ENCODE measurements at regions not wholly inside any gene's neighbourhood (a gene's known extent, or its start where the extent isn't known, plus 50 kb on each side); places are given as distances from the start of the nearest gene placed in this dataset.

DNA sequence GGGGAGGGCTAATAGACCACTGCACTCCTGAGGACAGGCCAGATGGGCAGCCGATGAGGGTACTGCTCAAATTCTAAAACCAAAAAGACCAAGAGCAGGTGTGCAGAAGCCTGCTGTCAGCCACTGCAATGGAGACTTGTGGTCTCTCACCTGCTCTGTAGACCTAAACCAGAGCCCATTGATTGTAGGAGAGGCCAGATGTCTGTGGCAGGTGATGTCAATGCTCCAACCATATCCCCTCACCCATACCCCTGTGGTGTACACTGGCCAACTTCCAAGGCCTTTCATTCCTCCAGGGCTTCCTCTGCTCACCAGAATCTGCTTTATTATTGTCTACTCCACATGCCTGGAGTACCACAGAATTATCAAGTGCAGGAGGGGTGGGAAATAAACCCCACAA is 116.9 kb upstream of the CHST15 start:
- no peak for DNase-seq (ENCODE audit: low read depth, low spot score)
- H3K4me3 ChIP-seq (ENCODE audit: low read depth, low read length): no peak overlapping the region
- TF ChIP-seq, protein P1, sequence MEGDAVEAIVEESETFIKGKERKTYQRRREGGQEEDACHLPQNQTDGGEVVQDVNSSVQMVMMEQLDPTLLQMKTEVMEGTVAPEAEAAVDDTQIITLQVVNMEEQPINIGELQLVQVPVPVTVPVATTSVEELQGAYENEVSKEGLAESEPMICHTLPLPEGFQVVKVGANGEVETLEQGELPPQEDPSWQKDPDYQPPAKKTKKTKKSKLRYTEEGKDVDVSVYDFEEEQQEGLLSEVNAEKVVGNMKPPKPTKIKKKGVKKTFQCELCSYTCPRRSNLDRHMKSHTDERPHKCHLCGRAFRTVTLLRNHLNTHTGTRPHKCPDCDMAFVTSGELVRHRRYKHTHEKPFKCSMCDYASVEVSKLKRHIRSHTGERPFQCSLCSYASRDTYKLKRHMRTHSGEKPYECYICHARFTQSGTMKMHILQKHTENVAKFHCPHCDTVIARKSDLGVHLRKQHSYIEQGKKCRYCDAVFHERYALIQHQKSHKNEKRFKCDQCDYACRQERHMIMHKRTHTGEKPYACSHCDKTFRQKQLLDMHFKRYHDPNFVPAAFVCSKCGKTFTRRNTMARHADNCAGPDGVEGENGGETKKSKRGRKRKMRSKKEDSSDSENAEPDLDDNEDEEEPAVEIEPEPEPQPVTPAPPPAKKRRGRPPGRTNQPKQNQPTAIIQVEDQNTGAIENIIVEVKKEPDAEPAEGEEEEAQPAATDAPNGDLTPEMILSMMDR (IDR thresholded peaks at IDR 0.05; ENCODE audit: low read depth, low read length): no peak
- in situ Hi-C loops (cut with HindIII; ENCODE audit: low sequenced_read_pairs): no loop called here

DNA sequence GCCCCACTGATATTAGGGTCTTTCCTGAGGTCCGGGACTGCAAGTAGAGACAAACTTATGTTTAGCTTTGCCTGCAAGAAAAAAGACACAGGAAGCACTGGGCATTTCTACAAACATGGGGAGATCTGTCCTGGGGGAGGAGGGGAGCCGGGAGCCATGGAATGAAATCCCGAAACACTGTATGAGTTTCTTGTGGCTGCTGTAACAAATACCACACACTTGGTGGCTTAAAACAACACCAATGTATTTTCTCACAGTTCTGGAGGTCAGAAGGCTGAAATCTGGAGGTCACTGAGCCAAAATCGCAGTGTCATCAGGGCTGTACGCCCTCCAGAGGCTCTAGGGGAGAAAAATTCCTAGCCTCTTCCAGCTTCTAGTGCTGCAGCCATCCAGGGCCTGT is 114.0 kb upstream of the CHST15 start:
- H3K4me3 ChIP-seq (ENCODE audit: low read depth, low read length): no peak overlapping the region
- in situ Hi-C loops (cut with HindIII; ENCODE audit: low sequenced_read_pairs): no loop called here
- no peak for DNase-seq (ENCODE audit: low read depth, low spot score)
- TF ChIP-seq, protein P1 (IDR thresholded peaks at IDR 0.05; ENCODE audit: low read depth, low read length): no peak

DNA sequence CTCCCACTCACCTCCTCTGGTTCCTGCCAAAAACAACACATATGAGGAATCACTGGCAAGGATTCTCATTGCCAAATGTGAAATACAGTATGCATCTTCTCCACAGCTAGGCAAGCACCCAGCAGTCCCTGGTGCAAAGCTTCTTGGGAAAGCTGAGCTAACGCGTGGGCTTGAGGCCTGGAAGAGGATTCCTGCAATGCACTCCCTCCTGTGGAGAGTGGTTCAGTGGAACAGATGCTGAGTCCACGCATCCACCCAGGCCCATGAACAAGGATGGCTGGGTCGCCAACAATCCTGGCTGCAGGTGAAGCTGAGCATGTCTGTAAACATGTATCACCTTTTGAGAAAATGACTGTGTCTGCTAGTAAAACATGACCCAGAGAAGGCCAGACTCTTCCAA is 113.2 kb upstream of the CHST15 start:
- in situ Hi-C loops (cut with HindIII; ENCODE audit: low sequenced_read_pairs): no loop called here
- DNase-seq (ENCODE audit: low read depth, low spot score): no peak
- TF ChIP-seq, protein P1 (IDR thresholded peaks at IDR 0.05; ENCODE audit: low read depth, low read length): no peak

DNA sequence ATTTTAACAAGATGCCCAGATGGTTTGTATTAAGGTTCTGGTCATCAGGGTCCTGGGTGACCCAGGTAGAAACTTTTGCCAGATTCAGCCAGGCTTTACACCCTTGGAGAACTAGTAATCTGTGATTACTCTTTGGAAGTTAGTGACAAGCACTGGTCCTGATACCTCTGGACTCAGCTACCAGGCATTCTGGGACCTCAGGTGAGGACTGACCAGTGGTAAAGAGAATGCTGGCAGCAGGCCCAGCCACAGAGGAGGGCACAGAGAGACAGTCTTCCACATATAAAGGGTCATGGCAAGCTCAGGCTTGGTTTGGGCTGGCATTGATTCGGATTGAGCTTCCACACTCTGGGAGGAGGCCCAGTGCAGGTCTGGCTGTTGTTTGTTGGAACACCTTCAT is 112.0 kb upstream of the CHST15 start:
- TF ChIP-seq, protein P1 (IDR thresholded peaks at IDR 0.05; ENCODE audit: low read depth, low read length): no peak
- in situ Hi-C loops (cut with HindIII; ENCODE audit: low sequenced_read_pairs): no loop called here
- DNase-seq (ENCODE audit: low read depth, low spot score): no peak
- no peak overlapping the region for H3K4me3 ChIP-seq (ENCODE audit: low read depth, low read length)

More for the DNA sequence above, 113.2 kb upstream of the CHST15 start:
- H3K4me3 ChIP-seq (ENCODE audit: low read depth, low read length): no peak overlapping the region

DNA sequence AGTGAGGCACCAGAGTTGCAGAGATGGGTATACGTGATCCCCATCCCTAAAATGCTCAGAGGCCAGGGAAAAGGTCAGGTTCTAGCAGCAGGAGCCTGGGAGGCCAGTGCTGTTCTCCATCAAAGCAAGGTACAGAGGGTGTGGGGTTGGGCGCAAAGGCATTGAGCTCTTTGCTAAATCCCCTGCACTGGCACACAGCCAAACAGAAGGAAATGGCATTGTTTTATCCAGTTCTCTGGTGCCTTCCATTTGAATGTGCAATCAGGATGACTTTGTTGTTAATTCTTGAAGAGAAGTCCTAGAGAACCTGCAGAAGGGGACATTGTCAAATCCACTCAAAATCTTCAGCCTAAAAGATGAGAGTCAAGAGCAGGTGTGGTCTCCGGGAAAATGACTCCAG is 111.3 kb upstream of the CHST15 start:
- TF ChIP-seq, protein P1 (IDR thresholded peaks at IDR 0.05; ENCODE audit: low read depth, low read length): no peak
- no peak overlapping the region for H3K4me3 ChIP-seq (ENCODE audit: low read depth, low read length)
- no peak for DNase-seq (ENCODE audit: low read depth, low spot score)
- in situ Hi-C loops (cut with HindIII; ENCODE audit: low sequenced_read_pairs): no loop called here

DNA sequence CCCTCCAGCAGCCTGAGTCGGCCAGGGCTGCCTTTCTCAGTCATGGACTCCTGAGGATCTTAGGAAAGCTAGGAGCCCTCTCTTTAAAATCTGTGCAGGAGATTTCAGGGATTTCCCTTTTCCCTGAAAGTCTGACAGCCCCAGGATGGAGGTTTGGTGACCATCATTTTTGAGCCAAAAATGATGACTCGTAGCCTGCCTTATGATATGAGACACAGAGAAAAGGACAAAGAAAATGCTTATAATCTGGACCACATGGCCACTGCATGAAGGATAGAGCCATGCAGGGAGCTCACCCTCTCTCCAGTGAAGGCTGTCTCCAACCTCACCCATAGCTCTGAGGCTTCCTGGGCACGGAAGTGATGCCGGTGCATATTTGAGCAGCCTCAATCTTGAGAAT is 106.6 kb upstream of the CHST15 start:
- in situ Hi-C loops (cut with HindIII; ENCODE audit: low sequenced_read_pairs): no loop called here
- TF ChIP-seq, protein P1 (IDR thresholded peaks at IDR 0.05; ENCODE audit: low read depth, low read length): no peak
- H3K4me3 ChIP-seq (ENCODE audit: low read depth, low read length): no peak overlapping the region
- DNase-seq (ENCODE audit: low read depth, low spot score): no peak

DNA sequence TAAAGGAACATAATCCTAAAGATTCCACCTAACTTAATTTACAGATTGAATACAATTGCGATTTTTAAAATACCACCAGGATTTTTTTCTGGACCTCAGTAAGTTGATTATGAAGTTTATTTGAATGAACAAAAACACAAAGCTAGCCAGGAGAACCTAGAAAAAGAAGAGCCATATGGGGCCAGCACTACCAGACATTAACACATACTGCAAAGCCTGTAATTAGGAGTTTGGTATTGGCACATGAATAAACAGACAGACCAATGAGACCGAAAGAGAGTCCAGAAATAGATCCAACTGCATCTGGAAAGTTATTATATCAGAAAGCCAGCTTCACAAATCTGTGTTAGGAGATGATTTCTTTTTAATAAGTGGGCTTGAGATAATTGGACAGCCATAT is 105.5 kb upstream of the CHST15 start:
- in situ Hi-C loops (cut with HindIII; ENCODE audit: low sequenced_read_pairs): no loop called here
- TF ChIP-seq, protein P1 (IDR thresholded peaks at IDR 0.05; ENCODE audit: low read depth, low read length): no peak
- DNase-seq (ENCODE audit: low read depth, low spot score): no peak
- no peak overlapping the region for H3K4me3 ChIP-seq (ENCODE audit: low read depth, low read length)

Data from astrocyte of the spinal cord (primary cell).